Mesothelial cell of epicardium (in vitro differentiated cells): ENCODE measurements at regions not wholly inside any gene's neighbourhood (a gene's known extent, or its start where the extent isn't known, plus 50 kb on each side); places are given as distances from the start of the nearest gene placed in this dataset.

ENCODE experiments used
- DNase-seq, 2 experiments: peaks; one replicate each; pipeline ENCODE4 v3.0.0; 2021; ENCODE audit warnings: low spot score in 2 of 2; ENCODE audit not compliant: unreplicated experiment in 2 of 2
- H3K27ac Mint-ChIP-seq: 2 replicates; pipeline ENCODE4 v1.8.0; 2021; ENCODE audit warnings: mixed read lengths
- H3K27me3 Mint-ChIP-seq: 2 replicates; pipeline ENCODE4 v1.8.0; 2021; ENCODE audit warnings: low read depth, mixed read lengths
- H3K36me3 Mint-ChIP-seq: 2 replicates; pipeline ENCODE4 v1.8.0; 2021; ENCODE audit warnings: mixed read lengths
- H3K4me1 Mint-ChIP-seq: 2 replicates; pipeline ENCODE4 v1.8.0; 2021; ENCODE audit warnings: mixed read lengths
- H3K4me3 Mint-ChIP-seq: 2 replicates; pipeline ENCODE4 v1.8.0; 2021; ENCODE audit warnings: mild to moderate bottlenecking, moderate library complexity, mixed read lengths
- H3K9me3 Mint-ChIP-seq: 2 replicates; pipeline ENCODE4 v1.8.0; 2021; ENCODE audit warnings: mixed read lengths
- TF ChIP-seq, protein P1 (sequence below): fragments of 200-600 bp; sonication (generic); IDR thresholded peaks from one replicate; pipeline ENCODE4 v1.5.0; 2021; ENCODE audit warnings: antibody characterized with exemption; ENCODE audit not compliant: unreplicated experiment

DNA sequence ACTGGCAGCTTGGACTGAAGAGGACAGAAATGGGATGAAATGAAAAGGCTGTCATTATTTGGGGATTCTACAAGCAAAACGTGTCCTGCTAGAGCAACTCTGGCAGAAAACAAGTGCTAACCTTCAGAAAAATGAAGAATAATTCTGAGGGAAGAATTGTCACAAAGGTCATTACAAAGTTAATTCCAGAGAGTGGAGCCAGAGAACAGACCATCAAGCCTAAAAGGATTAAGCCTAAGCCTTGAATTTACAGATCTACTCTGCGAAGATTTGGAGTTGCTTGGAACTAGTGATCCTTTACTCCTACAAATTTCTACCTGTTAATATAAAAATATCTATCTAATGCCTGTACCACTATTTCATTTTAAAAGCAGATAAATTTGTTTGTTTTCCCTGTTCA lies 1077.3 kb upstream of the CNTN5 start:
- peaks cover 7% of the 10 kb centered on the region for H3K9me3 Mint-ChIP-seq
- H3K4me3 Mint-ChIP-seq, result no peak overlapping the region
- no peak for DNase-seq
- no peaks in the 10 kb centered on the region for H3K36me3 Mint-ChIP-seq
- TF ChIP-seq, protein P1, sequence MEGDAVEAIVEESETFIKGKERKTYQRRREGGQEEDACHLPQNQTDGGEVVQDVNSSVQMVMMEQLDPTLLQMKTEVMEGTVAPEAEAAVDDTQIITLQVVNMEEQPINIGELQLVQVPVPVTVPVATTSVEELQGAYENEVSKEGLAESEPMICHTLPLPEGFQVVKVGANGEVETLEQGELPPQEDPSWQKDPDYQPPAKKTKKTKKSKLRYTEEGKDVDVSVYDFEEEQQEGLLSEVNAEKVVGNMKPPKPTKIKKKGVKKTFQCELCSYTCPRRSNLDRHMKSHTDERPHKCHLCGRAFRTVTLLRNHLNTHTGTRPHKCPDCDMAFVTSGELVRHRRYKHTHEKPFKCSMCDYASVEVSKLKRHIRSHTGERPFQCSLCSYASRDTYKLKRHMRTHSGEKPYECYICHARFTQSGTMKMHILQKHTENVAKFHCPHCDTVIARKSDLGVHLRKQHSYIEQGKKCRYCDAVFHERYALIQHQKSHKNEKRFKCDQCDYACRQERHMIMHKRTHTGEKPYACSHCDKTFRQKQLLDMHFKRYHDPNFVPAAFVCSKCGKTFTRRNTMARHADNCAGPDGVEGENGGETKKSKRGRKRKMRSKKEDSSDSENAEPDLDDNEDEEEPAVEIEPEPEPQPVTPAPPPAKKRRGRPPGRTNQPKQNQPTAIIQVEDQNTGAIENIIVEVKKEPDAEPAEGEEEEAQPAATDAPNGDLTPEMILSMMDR, result no peak
- no peaks in the 10 kb centered on the region for H3K27me3 Mint-ChIP-seq
- no peak overlapping the region for H3K27ac Mint-ChIP-seq
- H3K4me1 Mint-ChIP-seq, result no peaks in the 10 kb centered on the region

GRCh38 chr11:97948793-97949192 lies 1072.0 kb upstream of the CNTN5 start:
- no peak for DNase-seq
- H3K9me3 Mint-ChIP-seq, result peaks cover 24% of the 10 kb centered on the region
- TF ChIP-seq, protein P1, result no peak
- H3K27me3 Mint-ChIP-seq, result no peaks in the 10 kb centered on the region
- peaks cover 9% of the 10 kb centered on the region for H3K36me3 Mint-ChIP-seq
- H3K27ac Mint-ChIP-seq, result no peak overlapping the region
- no peak overlapping the region for H3K4me3 Mint-ChIP-seq
- H3K4me1 Mint-ChIP-seq, result no peaks in the 10 kb centered on the region

DNA sequence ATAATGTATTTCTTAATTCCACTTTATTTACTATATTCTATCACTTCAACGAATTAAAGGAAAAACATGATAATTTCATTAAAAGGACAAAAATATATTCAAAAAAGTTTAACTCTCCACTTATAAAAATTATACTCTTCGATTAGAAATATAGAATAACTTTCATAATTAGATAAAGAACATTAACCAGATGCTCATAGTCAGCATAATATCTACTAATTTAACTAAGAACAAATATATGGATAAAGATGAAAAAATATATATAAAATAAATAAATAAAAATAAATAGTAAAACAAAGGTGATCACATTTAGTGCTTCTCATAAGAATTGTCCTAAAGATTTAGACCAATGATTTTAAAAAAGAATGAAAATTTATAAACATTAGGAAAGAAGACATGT lies 1065.2 kb upstream of the CNTN5 start:
- Mint-ChIP-seq H3K4me1 (peaks cover 3% of the 10 kb centered on the region), H3K27ac (no peak overlapping the region), H3K4me3 (no peak overlapping the region), H3K36me3 (peaks cover 6% of the 10 kb centered on the region), H3K9me3 (peaks cover 8% of the 10 kb centered on the region), H3K27me3 (no peaks in the 10 kb centered on the region)
- TF ChIP-seq, protein P1, result no peak
- DNase-seq, result no peak

- Mint-ChIP-seq H3K27ac (no peak overlapping the region), H3K4me3 (no peak overlapping the region), H3K9me3 (no peaks in the 10 kb centered on the region), H3K27me3 (no peaks in the 10 kb centered on the region), H3K36me3 (no peaks in the 10 kb centered on the region), H3K4me1 (peaks cover 3% of the 10 kb centered on the region)
- TF ChIP-seq, protein P1, result no peak
- no peak for DNase-seq
Measured at GRCh38 chr11:97956904-97957303, 1063.8 kb upstream of the CNTN5 start.

GRCh38 chr11:97961431-97961830 lies 1059.3 kb upstream of the CNTN5 start:
- no peak overlapping the region for H3K27ac Mint-ChIP-seq
- no peak overlapping the region for H3K4me3 Mint-ChIP-seq
- no peaks in the 10 kb centered on the region for H3K36me3 Mint-ChIP-seq
- no peaks in the 10 kb centered on the region for H3K27me3 Mint-ChIP-seq
- peaks cover 4% of the 10 kb centered on the region for H3K4me1 Mint-ChIP-seq
- TF ChIP-seq, protein P1, result no peak
- H3K9me3 Mint-ChIP-seq, result peaks cover 3% of the 10 kb centered on the region
- DNase-seq, result no peak

DNA sequence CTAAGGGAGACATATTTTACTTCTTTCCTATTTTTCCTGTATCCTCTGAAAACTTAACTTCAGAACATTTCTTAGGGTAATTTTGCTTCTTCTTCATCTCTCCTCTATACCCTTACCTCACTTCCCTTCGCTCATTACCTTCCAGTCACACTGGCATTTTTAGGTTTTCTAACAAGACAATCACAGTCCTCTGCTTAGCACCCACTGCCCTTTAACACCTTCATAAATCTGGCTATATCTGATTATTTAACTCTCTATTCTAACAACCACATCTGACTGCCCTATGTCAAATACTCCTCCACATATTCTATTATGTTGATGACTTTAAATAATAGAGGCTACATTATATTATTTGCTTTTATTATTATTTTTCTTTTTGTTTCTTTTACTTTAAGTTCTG lies 1058.0 kb upstream of the CNTN5 start:
- H3K9me3 Mint-ChIP-seq, result peaks cover 3% of the 10 kb centered on the region
- H3K4me1 Mint-ChIP-seq, result peaks cover 4% of the 10 kb centered on the region
- H3K27me3 Mint-ChIP-seq, result no peaks in the 10 kb centered on the region
- TF ChIP-seq, protein P1, result no peak
- no peak overlapping the region for H3K4me3 Mint-ChIP-seq
- DNase-seq, result no peak
- no peaks in the 10 kb centered on the region for H3K36me3 Mint-ChIP-seq
- H3K27ac Mint-ChIP-seq, result no peak overlapping the region
